HEK293T (cell line): ENCODE measurements at regions not wholly inside any gene's neighbourhood (a gene's known extent, or its start where the extent isn't known, plus 50 kb on each side); places are given as distances from the start of the nearest gene placed in this dataset.

Source experiments
- ELF4 ChIP-seq: fragments of 450-650 bp; IDR thresholded peaks from 2 replicates; pipeline ENCODE4 v1.6.1; 2017; ENCODE audit warnings: antibody characterized with exemption
- PKNOX1 ChIP-seq: fragments of 450-650 bp; IDR thresholded peaks from 2 replicates; pipeline ENCODE4 v1.6.1; 2016
- SP1 ChIP-seq: fragments of 450-650 bp; IDR thresholded peaks from 2 replicates; pipeline ENCODE4 v1.6.1; 2017
- TARDBP ChIP-seq: fragments of 450-650 bp; IDR thresholded peaks from 2 replicates; pipeline ENCODE4 v1.6.1; 2016
- ZNF384 ChIP-seq: fragments of 450-650 bp; IDR thresholded peaks from 2 replicates; pipeline ENCODE4 v1.6.1; 2016

DNA sequence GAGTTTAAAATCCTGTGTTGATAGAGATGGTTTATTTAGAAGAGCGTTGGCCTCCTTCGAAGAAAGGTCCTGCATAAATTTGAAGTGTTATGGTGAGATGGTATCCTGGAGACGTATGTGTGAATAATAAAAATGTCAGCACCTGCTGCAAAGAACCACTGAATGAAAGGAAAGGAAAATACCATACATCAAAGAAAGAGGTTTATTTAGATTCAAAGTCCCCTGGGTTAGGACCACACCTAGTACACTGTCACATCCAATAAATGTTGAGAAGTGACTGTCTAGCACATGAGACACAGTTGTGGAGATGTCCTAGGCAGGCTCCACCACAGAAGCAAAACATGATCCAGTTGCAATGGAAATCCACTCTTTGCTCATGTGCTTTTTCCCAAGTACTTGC, 214.7 kb downstream of the PAX1 start:
- TF ChIP-seq TARDBP, result no peak
- no peak for TF ChIP-seq ELF4
- TF ChIP-seq SP1, result no peak
- TF ChIP-seq ZNF384, result no peak
- TF ChIP-seq PKNOX1, result no peak
